CD14-positive monocyte (primary cell): ENCODE measurements at regions not wholly inside any gene's neighbourhood (a gene's known extent, or its start where the extent isn't known, plus 50 kb on each side); places are given as distances from the start of the nearest gene placed in this dataset.
"Not testable (repeated sequence)": the region's sequence is repeated elsewhere in the genome, so short reads cannot be mapped to it uniquely, and the experiment has no call there.

Experiments
- DNase-seq, 3 donors: peaks; one replicate each; pipeline ENCODE4 v3.0.0-alpha.2; 2011 to 2022
- H2AFZ ChIP-seq: 2 replicates; pipeline ENCODE4 v1.6.0; 2012; ENCODE audit warnings: mild to moderate bottlenecking, low read depth, low read length, inconsistent platforms; ENCODE audit not compliant: insufficient read depth, poor library complexity, severe bottlenecking
- H3K27ac ChIP-seq, 2 donors: 1 replicate in 1 of 2; 2 replicates in 1 of 2; pipeline ENCODE4 v1.5.1; 2012 to 2013; ENCODE audit warnings: low read length in 2 of 2, control low read depth in 1 of 2, inconsistent platforms in 1 of 2, low read depth in 1 of 2, mild to moderate bottlenecking in 1 of 2
- H3K27me3 ChIP-seq, 2 donors: one replicate each; pipeline versions ENCODE4 v1.6.0 to v1.6.1; 2011 to 2013; ENCODE audit warnings: low read length in 2 of 2; ENCODE audit not compliant: control insufficient read depth in 2 of 2, insufficient read depth in 2 of 2
- H3K36me3 ChIP-seq, 2 donors: replicated peaks in 1 of 2; 1 replicate in 1 of 2; 2 replicates in 1 of 2; pipeline versions ENCODE4 v1.5.1 to v1.6.1; 2012 to 2013; ENCODE audit warnings: low read length in 2 of 2, control low read depth in 1 of 2, inconsistent platforms in 1 of 2, mild to moderate bottlenecking in 1 of 2; ENCODE audit not compliant: insufficient read depth in 2 of 2, control insufficient read depth in 1 of 2
- H3K4me1 ChIP-seq, 2 donors: 1 replicate in 1 of 2; 2 replicates in 1 of 2; pipeline versions ENCODE4 v1.5.1 to v1.6.1; 2012 to 2013; ENCODE audit warnings: low read length in 2 of 2, control low read depth in 1 of 2, inconsistent platforms in 1 of 2, mild to moderate bottlenecking in 1 of 2, moderate library complexity in 1 of 2; ENCODE audit not compliant: insufficient read depth in 2 of 2, control insufficient read depth in 1 of 2
- H3K4me2 ChIP-seq: replicated peaks from 2 replicates; pipeline ENCODE3; 2012; ENCODE audit warnings: low read length, moderate library complexity, mild to moderate bottlenecking; ENCODE audit not compliant: poor library complexity, severe bottlenecking; ENCODE audit errors: extremely low read depth
- H3K4me3 ChIP-seq, 3 experiments: fragments of 200-600 bp in 1 of 3; sonication (generic) in 1 of 3; replicated peaks in 1 of 3; 1 replicate in 2 of 3; 2 replicates in 1 of 3; pipeline ENCODE4 v1.5.1; 2011 to 2013; ENCODE audit warnings: low read length in 3 of 3, mild to moderate bottlenecking in 3 of 3, control low read depth in 2 of 3, low read depth in 2 of 3, inconsistent platforms in 1 of 3, moderate library complexity in 1 of 3
- H3K79me2 ChIP-seq: 2 replicates; pipeline ENCODE4 v1.6.0; 2012; ENCODE audit warnings: mild to moderate bottlenecking, control low read depth, inconsistent platforms, low read length, moderate library complexity; ENCODE audit not compliant: insufficient read depth
- H3K9ac ChIP-seq: 2 replicates; pipeline ENCODE4 v1.6.0; 2017; ENCODE audit warnings: low read length, mild to moderate bottlenecking; ENCODE audit not compliant: insufficient read depth, poor library complexity, severe bottlenecking
- H3K9me3 ChIP-seq, 2 donors: replicated peaks in 1 of 2; 1 replicate in 1 of 2; 2 replicates in 1 of 2; pipeline versions ENCODE4 v1.5.1 to v1.6.1; 2012 to 2013; ENCODE audit warnings: low read length in 2 of 2, control low read depth in 1 of 2; ENCODE audit not compliant: control insufficient read depth in 1 of 2, insufficient read depth in 1 of 2
- H4K20me1 ChIP-seq: 2 replicates; pipeline ENCODE4 v1.6.0; 2012; ENCODE audit warnings: mild to moderate bottlenecking, low read length, control low read depth, moderate library complexity; ENCODE audit not compliant: insufficient read depth
- H3K27ac Mint-ChIP-seq, 7 donors: one replicate each; pipeline ENCODE4 v1.8.0; 2020; ENCODE audit warnings: mild to moderate bottlenecking in 7 of 7, mixed read lengths in 7 of 7, moderate library complexity in 6 of 7, inconsistent platforms in 2 of 7
- H3K27me3 Mint-ChIP-seq, 3 donors: one replicate each; pipeline ENCODE4 v1.8.0; 2021 to 2022; ENCODE audit warnings: low read depth in 3 of 3, mild to moderate bottlenecking in 3 of 3, mixed read lengths in 3 of 3, moderate library complexity in 3 of 3, inconsistent platforms in 1 of 3
- H3K36me3 Mint-ChIP-seq, 2 donors: one replicate each; pipeline ENCODE4 v1.8.0; 2020; ENCODE audit warnings: mixed read lengths in 2 of 2, inconsistent platforms in 1 of 2, mild to moderate bottlenecking in 1 of 2
- H3K4me1 Mint-ChIP-seq: one replicate; pipeline ENCODE4 v1.8.0; 2020; ENCODE audit warnings: mild to moderate bottlenecking, mixed read lengths
- H3K4me3 Mint-ChIP-seq, 2 donors: one replicate each; pipeline ENCODE4 v1.8.0; 2020; ENCODE audit warnings: mild to moderate bottlenecking in 2 of 2, mixed read lengths in 2 of 2, moderate library complexity in 1 of 2
- H3K9me3 Mint-ChIP-seq, 7 donors: one replicate each; pipeline ENCODE4 v1.8.0; 2020 to 2022; ENCODE audit warnings: mixed read lengths in 7 of 7, mild to moderate bottlenecking in 6 of 7, moderate library complexity in 6 of 7, inconsistent platforms in 2 of 7
- WGBS: methylation state at CpG from one replicate; pipeline ENCODE4 v1.1.5; 2013; ENCODE audit warnings: missing lambda C conversion rate; ENCODE audit not compliant: insufficient coverage; 5-methylcytosine and 5-hydroxymethylcytosine counted together
- intact Hi-C, 2 donors: fragments of 100-400 bp; cut with micrococcal nuclease; formaldehyde crosslinking; loops; one replicate each; pipeline versions ENCODE4 v1.15.0 to v1.15.1; 2023
- TF ChIP-seq, protein P1 (sequence below): fragments of 200-600 bp; IDR thresholded peaks from one replicate; pipeline ENCODE4 v1.8.0; 2022; ENCODE audit warnings: antibody characterized with exemption, mild to moderate bottlenecking

DNA sequence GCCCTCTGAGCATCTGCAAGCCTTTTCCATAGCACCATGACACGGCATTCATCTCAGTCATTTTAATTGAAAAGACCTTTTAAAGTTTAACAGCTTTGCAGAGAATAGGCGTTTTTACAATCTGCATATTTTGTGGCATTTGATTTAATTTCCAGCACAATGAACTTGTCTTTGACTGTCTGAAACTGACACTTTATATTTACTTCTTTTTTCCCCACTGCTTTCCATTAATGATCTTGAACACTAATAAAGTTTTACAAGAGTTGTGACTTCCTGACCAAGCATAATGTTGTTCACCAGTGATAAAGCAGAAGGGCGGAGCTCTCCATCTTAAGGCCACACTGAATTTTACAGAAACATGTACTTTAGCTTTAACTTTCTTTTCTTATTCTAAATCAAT lies 548.7 kb downstream of the FAM181B start:
- no peaks in the 10 kb centered on the region for H3K27me3 Mint-ChIP-seq

DNA sequence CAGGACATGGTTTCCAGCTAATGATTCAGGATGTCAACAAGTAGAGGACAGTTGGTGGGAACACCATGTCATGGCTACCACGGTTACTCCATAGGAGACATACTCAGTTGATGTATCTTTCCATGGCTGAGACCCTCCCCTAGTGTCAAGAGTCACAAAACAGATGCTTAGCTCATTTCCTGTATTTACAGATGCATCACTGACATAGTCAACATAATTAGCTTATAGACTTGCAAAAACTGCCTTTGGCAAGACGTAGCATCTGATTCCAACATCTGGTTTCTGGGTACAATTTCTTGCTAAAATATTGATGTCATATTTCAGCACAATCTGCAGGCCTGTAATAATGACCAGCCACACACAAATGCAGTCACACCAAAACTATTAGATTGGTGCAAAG lies 550.3 kb downstream of the FAM181B start:
- H4K20me1 ChIP-seq = no peaks in the 10 kb centered on the region
- Mint-ChIP-seq H3K4me3 (no peak overlapping the region), H3K27me3 (no peaks in the 10 kb centered on the region), H3K9me3 (peaks cover 3 to 10% (median 5%) of the 10 kb centered on the region in 7 donors), H3K36me3 (no peaks in the 10 kb centered on the region), H3K27ac (no peak overlapping the region), H3K4me1 (no peaks in the 10 kb centered on the region)
- no peaks in the 10 kb centered on the region for H3K9me3 ChIP-seq
- no peaks in the 10 kb centered on the region for H3K4me1 ChIP-seq
- H2AFZ ChIP-seq = no peak overlapping the region
- intact Hi-C loops = no loop called here
- H3K4me2 ChIP-seq = no peak overlapping the region
- TF ChIP-seq, protein P1, sequence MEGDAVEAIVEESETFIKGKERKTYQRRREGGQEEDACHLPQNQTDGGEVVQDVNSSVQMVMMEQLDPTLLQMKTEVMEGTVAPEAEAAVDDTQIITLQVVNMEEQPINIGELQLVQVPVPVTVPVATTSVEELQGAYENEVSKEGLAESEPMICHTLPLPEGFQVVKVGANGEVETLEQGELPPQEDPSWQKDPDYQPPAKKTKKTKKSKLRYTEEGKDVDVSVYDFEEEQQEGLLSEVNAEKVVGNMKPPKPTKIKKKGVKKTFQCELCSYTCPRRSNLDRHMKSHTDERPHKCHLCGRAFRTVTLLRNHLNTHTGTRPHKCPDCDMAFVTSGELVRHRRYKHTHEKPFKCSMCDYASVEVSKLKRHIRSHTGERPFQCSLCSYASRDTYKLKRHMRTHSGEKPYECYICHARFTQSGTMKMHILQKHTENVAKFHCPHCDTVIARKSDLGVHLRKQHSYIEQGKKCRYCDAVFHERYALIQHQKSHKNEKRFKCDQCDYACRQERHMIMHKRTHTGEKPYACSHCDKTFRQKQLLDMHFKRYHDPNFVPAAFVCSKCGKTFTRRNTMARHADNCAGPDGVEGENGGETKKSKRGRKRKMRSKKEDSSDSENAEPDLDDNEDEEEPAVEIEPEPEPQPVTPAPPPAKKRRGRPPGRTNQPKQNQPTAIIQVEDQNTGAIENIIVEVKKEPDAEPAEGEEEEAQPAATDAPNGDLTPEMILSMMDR = no peak
- H3K27me3 ChIP-seq = no peaks in the 10 kb centered on the region
- DNase-seq = no peak
- H3K27ac ChIP-seq = no peak overlapping the region
- no peak overlapping the region for H3K9ac ChIP-seq
- no peaks in the 10 kb centered on the region for H3K79me2 ChIP-seq
- 83% methylated on average over 1 of the region's 2 CpGs for WGBS
- no peak overlapping the region for H3K4me3 ChIP-seq
- no peaks in the 10 kb centered on the region for H3K36me3 ChIP-seq

More for the DNA sequence above, 548.7 kb downstream of the FAM181B start:
- H3K27ac Mint-ChIP-seq = no peak overlapping the region
- no peak for DNase-seq
- intact Hi-C loops = no loop called here
- TF ChIP-seq, protein P1 = no peak
- H3K36me3 Mint-ChIP-seq = no peaks in the 10 kb centered on the region
- H3K4me1 Mint-ChIP-seq = no peaks in the 10 kb centered on the region
- no peaks in the 10 kb centered on the region for H3K36me3 ChIP-seq
- no peak overlapping the region for H3K27ac ChIP-seq
- no peaks in the 10 kb centered on the region for H3K27me3 ChIP-seq
- H2AFZ ChIP-seq = no peak overlapping the region
- no peak overlapping the region for H3K4me2 ChIP-seq
- H3K9me3 Mint-ChIP-seq = peaks cover 1 to 10% (median 4%) of the 10 kb centered on the region in 7 donors
- H4K20me1 ChIP-seq = no peaks in the 10 kb centered on the region
- H3K4me1 ChIP-seq = no peaks in the 10 kb centered on the region
- no peak overlapping the region for H3K4me3 Mint-ChIP-seq
- H3K9ac ChIP-seq = no peak overlapping the region
- H3K4me3 ChIP-seq = no peak overlapping the region
- 46% methylated on average over 2 of the region's 3 CpGs for WGBS
- H3K9me3 ChIP-seq = no peaks in the 10 kb centered on the region
- no peaks in the 10 kb centered on the region for H3K79me2 ChIP-seq

DNA sequence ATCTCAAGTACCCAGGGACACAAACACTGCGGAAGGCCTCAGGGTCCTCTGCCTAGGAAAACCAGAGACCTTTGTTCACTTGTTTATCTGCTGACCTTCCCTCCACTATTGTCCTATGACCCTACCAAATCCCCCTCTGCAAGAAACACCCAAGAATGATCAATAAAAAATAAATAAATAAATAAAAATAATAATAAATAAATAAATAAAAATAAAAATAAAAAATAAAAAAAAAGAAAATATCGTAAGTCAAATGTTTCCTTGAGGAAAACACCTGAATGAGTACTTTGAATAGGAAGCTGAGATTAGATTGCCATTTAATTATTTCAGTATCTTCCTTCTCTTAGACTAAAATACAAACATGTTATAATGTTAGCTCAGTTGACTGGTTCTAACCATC lies 551.0 kb downstream of the FAM181B start:
- H3K4me1 Mint-ChIP-seq, H3K4me3 ChIP-seq, H3K4me2 ChIP-seq, H3K79me2 ChIP-seq, H3K36me3 Mint-ChIP-seq, intact Hi-C loops, H3K27me3 Mint-ChIP-seq, H3K27ac Mint-ChIP-seq, H3K27ac ChIP-seq, DNase-seq, H4K20me1 ChIP-seq, H3K4me1 ChIP-seq, H2AFZ ChIP-seq, H3K9me3 Mint-ChIP-seq, H3K36me3 ChIP-seq, H3K9ac ChIP-seq, H3K27me3 ChIP-seq, H3K9me3 ChIP-seq, H3K4me3 Mint-ChIP-seq: not testable (repeated sequence)
- WGBS = no CpG with 5 or more reads among the region's 2 CpGs

DNA sequence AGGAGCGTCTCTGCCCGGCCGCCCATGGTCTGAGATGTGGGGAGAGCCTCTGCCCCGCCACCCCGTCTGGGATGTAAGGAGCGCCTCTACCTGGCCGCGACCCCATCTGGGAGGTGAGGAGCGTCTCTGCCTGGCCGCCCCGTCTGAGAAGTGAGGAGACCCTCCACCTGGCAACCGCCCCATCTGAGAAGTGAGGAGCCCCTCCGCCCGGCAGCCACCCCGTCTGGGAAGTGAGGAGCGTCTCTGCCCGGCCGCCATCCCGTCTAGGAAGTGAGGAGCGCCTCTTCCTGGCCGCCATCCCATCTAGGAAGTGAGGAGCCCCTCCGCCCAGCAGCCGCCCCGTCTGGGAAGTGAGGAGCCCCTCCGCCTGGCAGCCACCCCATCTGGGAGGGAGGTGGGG lies 551.9 kb downstream of the FAM181B start:
- H3K9me3 ChIP-seq, H3K36me3 Mint-ChIP-seq, H3K4me3 Mint-ChIP-seq, H3K4me2 ChIP-seq, H3K9ac ChIP-seq, DNase-seq, H3K27me3 ChIP-seq, intact Hi-C loops, H3K27me3 Mint-ChIP-seq, H3K27ac ChIP-seq, H3K9me3 Mint-ChIP-seq, H3K36me3 ChIP-seq, H3K79me2 ChIP-seq, H3K27ac Mint-ChIP-seq, H3K4me1 ChIP-seq, H2AFZ ChIP-seq, H3K4me1 Mint-ChIP-seq, H3K4me3 ChIP-seq, H4K20me1 ChIP-seq: not testable (repeated sequence)
- WGBS = 97% methylated on average over 13 of the region's 25 CpGs
